Embryonic facial prominence (tissue), 1 donor: ENCODE measurements at regions not wholly inside any gene's neighbourhood (a gene's known extent, or its start where the extent isn't known, plus 50 kb on each side); places are given as distances from the start of the nearest gene placed in this dataset.

Source experiments
- DNase-seq: peaks from one replicate; pipeline ENCODE4 v3.0.0-alpha.2; 2016; ENCODE audit errors: extremely low spot score

GRCh38 chr2:239574054-239574433, 173.2 kb upstream of the HDAC4 start:
- DNase-seq, result no peak

GRCh38 chr2:239570971-239571520, 170.2 kb upstream of the HDAC4 start:
- no peak for DNase-seq

- no peak for DNase-seq
These were observed 169.6 kb upstream of the HDAC4 start for GRCh38 chr2:239570216-239570925.

GRCh38 chr2:239569401-239570090, 168.7 kb upstream of the HDAC4 start:
- DNase-seq, result no peak

- no peak for DNase-seq
These were observed 167.8 kb upstream of the HDAC4 start for GRCh38 chr2:239568601-239569000.

DNA sequence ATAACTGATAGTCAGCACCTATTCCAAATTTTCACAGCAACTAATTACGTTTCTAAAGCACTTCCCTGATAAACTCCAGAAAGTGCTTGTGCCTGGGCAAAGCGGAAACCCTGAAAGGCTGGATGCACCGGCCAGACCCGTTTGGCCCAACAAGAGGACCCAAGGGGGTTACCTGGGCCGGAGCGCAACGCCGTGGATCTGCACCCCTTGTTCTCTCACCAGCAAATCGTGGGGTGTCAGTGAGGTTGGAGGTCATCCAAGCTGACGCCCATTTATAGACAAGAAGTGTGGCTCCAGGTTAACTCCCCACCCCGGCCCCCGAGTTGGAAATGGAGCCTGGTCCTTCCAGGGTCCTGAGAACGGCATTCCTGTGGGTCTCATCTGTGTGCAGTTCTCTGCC, 167.0 kb upstream of the HDAC4 start:
- DNase-seq, result no peak

DNA sequence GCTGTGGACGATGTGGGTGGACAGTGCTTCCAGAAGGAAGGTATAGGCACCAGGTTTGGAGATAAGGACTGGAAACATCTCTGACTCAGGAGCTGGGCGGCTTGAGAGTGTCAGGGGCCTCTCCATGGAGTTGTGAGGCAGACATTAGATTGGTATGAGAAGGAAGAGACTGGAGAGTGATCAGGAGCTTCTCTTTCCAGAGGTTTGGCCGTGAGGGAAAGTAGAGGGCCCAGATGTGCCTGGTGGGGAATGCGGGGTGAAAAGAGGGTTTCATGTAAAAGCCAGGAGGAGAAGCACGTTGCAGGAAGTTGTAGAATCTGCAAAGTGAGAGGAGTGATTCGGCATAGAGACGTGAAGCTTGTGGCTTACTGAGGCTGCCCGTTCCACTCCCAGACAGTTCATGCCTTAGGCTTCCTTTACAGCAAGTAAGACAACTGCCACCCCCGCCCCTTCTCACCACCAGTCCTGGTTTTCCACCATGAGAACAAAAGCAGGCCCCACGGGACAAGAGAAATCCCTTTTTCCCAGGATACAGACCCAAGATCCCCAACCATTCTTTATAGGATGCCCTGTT, 166.3 kb upstream of the HDAC4 start:
- DNase-seq, result no peak

GRCh38 chr2:239566162-239566994, 165.6 kb upstream of the HDAC4 start:
- DNase-seq, result no peak

GRCh38 chr2:239564587-239564986, 163.8 kb upstream of the HDAC4 start:
- DNase-seq, result no peak

DNA sequence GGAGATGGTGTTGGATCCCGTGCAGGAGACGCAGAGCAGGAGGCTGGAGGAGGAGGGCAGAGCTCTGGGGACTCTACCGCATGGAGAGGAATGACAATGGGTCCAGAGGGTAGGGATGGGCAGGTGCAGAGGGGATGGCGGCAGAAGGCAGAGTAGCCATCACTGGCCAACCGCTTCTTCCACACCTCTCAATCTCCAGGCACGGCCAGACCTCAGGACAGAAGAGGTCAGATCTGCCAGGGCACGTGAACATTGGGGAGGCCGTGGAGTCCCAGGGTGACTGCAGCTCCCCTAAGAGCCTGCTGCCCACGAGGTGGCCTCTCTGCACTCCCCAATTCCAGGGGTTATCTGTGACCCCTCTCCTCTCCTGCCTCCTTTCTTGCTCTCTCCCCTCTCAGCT, 162.7 kb upstream of the HDAC4 start:
- DNase-seq, result no peak

- DNase-seq, result peak; percentile 42
These were observed 160.7 kb upstream of the HDAC4 start for GRCh38 chr2:239561446-239562001.

DNA sequence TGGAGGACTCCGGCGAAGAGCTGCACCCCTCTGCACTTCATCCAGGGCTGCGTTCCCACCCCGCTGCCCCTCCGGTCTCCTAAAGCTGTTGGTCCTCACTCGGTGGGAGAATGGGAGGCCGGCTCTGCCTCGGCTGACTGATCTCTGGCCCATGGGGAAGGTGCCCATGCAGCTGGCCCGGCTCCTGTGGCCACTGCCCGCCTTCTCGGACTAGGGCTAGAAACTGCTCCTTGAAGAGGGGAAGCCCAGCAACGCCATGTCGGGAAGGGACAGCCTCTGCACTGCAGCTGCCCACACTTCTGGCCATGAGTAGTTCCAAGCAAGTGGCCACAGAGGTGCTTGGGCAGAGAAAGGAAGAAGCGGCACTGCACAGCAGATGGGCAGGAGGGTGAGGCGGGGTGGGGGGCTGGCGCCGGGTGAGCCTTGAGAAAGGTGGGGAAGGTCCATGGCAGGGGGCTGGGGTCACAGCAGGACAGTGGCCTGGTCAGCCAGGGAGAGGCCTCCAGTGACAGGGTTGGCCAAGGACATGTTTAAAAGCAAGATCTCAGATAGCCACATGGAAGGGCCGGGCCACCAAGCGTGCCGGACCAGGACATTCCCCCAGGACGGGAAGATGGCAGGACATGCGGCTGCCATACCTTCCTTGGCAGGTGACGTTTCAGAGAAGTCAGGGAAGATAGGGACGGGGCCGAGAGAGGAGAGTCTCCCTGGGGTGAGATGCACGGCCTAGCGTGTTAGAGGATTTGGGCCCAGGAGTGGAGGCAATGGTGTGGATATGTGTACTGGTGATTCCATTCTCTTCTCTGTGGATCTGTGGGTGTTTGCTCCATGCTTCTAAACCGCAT, 158.8 kb upstream of the HDAC4 start:
- DNase-seq, result no peak

GRCh38 chr2:239558661-239559060, 157.8 kb upstream of the HDAC4 start:
- DNase-seq, result no peak

DNA sequence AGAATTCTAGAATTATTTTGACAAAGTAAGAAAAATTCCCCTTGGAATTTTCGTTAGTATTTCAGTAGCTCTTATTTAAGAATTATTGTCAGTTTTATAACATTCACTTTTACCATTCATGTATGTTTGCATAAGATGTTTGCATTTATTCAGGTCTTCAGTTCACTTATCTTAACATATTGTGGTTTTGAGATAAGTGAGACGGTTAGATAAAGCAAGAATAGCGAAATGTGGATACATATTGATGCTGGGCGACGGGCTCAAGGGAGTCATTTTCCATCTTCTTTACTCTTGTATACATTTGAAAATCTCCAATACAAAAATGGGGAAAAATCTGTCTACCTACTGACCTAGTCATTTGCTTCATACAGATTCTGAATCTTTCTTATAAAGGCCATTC, 156.7 kb upstream of the HDAC4 start:
- no peak for DNase-seq

DNA sequence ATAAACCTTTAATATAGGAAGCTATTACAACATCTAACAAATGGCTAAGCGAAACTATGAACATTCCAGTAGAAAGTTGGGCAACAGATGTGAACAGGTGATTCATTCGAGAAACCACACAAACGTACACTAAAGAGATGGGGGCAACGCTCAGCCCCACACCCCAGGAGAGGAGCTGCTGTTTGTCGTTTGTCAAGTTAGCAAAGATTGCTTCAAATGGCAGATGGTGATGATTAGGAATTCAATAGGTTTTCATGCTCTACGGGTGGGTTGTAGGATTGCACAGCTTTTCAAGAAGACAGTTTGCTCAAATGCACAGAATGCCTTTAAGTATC, 154.7 kb upstream of the HDAC4 start:
- DNase-seq, result no peak

DNA sequence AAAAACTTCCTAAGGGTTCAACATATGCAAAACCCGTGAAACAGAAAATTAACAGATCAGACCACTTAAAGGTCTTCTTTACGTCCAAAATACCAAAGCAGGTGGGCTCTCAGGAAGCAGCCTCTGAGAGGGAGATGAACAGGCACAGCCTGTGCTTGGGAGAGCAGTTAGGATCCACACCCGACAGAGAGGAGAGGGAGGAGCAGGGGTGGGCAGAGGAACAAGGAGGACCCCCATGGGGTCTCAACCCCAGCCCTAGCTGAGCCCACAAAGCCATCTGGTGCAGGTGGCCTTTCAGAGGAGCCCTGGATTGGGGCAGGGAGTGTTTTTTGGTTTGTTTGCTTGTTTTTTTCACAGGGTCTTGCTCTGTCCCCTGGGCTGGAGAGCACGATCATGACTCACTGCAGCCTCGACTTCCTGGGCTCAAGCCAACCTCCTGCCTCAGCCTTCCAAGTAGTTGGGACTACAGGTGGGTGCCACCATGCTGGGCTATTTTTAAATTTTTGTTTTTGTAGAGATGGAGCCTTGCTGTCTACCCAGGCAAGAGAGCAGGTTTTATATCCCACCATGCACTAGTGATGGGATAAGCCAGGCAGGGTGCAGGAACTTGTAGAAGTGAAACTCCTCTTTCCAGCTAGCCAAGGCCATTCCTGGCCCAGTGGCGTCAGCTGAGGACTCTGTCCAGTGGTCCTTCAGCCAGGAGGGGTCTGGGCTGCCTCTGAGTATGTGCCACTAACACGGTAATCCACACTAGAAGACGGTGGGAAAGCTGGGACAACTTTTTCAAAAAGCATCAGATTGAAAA, 154.1 kb upstream of the HDAC4 start:
- no peak for DNase-seq

- no peak for DNase-seq
These were observed 152.7 kb upstream of the HDAC4 start for GRCh38 chr2:239553376-239554000.

DNA sequence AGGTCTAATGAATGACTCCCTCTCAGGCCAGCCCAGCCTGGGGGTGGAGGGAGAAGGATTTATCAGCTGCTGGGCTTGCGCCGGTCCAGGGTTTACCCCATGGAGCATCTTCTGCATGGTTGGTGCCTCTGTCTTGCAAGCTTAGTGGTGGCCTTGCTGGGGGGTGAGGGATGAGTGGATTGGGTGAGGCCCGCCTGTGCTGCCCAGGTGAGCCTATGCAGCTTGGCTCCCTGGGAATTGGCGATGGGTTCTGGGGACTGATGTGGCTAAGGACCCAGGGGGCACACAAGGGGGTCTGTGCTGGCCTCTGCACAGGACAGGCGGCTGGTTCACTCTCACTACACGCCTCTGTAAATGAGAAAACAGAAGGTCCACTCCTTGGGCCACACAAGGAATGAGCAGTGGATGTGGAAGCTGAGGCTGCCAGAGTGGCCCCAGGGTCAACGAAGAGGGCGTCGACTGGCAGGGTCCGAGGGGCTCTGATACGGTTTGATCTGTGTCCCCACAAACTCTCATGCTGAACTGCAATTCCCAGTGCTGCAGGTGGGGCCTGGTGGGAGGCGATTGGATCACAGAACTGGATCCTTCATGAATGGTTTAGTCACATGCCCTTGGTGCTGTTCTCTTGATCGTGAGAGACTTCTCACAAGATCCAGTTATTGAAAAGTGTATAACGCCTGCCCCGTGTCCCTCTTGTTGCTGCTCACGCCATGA, 151.6 kb upstream of the HDAC4 start:
- DNase-seq, result no peak

DNA sequence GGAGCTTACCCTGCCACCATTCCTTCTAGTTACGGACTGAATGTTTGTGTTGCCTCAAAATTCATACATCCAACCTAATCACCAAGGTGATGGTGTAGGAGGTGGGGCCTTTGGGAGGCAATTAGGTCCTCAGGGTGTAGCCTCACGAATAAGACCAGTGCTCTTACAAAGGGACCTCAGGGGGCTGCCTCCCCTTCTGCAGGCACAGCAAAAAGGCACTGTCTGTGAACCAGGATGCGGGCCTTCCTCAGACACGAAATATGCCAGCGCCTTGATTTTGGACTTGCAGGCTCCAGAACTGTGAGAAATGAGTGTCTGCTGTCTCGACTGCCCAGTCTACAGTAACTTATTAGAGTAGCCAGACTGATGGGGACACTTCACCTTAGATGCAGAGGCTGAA, 150.4 kb upstream of the HDAC4 start:
- DNase-seq, result no peak
